ENCODE measurements at regions not wholly inside any gene's neighbourhood (a gene's known extent, or its start where the extent isn't known, plus 50 kb on each side); places are given as distances from the start of the nearest gene placed in this dataset.

- TF ChIP-seq ZNF362 (CRISPR knock-in tag; IDR thresholded peaks at IDR 0.05; ENCODE audit: borderline replicate concordance) (no peak), ZNF709 (CRISPR knock-in tag; IDR thresholded peaks at IDR 0.05) (no peak), PRDM15 (CRISPR knock-in tag; IDR thresholded peaks at IDR 0.05) (no peak), ZNF317 (CRISPR knock-in tag; IDR thresholded peaks at IDR 0.05) (no peak), ZNF512 (CRISPR knock-in tag; IDR thresholded peaks at IDR 0.05) (no peak), GATAD1 (CRISPR knock-in tag; IDR thresholded peaks at IDR 0.05) (no peak), ZNF547 (CRISPR knock-in tag; IDR thresholded peaks at IDR 0.05) (no peak), HNRNPUL1 (IDR thresholded peaks at IDR 0.05; ENCODE audit: low read depth, low read length) (no peak), ZNF260 (CRISPR knock-in tag; IDR thresholded peaks at IDR 0.05; ENCODE audit: borderline replicate concordance, low read depth) (no peak), ZSCAN31 (CRISPR knock-in tag; IDR thresholded peaks at IDR 0.05; ENCODE audit: low read depth) (no peak)
Observed at GRCh38 chr5:125093776-125094175, 347.3 kb upstream of the ZNF608 start (continued).

Measured in HepG2 (cell line).